H1 (cell line): ENCODE measurements at regions not wholly inside any gene's neighbourhood (a gene's known extent, or its start where the extent isn't known, plus 50 kb on each side); places are given as distances from the start of the nearest gene placed in this dataset.

Experiments
- CTCF ChIA-PET: fragments of 300-600 bp; sonication (Branson Sonifier 250); formaldehyde crosslinking; loops from one replicate; lab custom pipeline; 2021; ENCODE audit not compliant: partially characterized antibody; lab: Charles Lee
- POLR2A ChIA-PET: fragments of 300-600 bp; sonication (Branson Sonifier 250); formaldehyde crosslinking; loops from one replicate; lab custom pipeline; 2021; ENCODE audit warnings: inconsistent platforms; ENCODE audit not compliant: partially characterized antibody; lab: Charles Lee
- DNase-seq, 2 experiments: peaks; one replicate each; pipeline versions ENCODE4 v3.0.0 to v3.0.0-alpha.2; 2010 to 2022; ENCODE audit warnings: low spot score in 2 of 2, low read depth in 1 of 2, mixed read lengths in 1 of 2
- FAIRE-seq: peaks from 2 replicates; lab custom pipeline; 2011; peaks lifted over from hg19 to GRCh38; lab: Jason Lieb, UNC
- H2AFZ ChIP-seq: 2 replicates; pipeline ENCODE4 v1.8.1; 2012; ENCODE audit warnings: low read length, inconsistent platforms
- H2AK5ac ChIP-seq: 2 replicates; pipeline ENCODE4 v1.6.1; 2013; ENCODE audit warnings: low read depth, low read length
- H2BK120ac ChIP-seq: replicated peaks from 2 replicates; pipeline ENCODE3; 2013; ENCODE audit warnings: low read depth, low read length, inconsistent platforms
- H2BK12ac ChIP-seq: 2 replicates; pipeline ENCODE4 v1.6.1; 2013; ENCODE audit warnings: low read depth, low read length
- H2BK15ac ChIP-seq: 2 replicates; pipeline ENCODE4 v1.6.1; 2013; ENCODE audit warnings: low read length
- H2BK20ac ChIP-seq: 2 replicates; pipeline ENCODE4 v1.6.1; 2013; ENCODE audit warnings: low read length
- H2BK5ac ChIP-seq: 2 replicates; pipeline ENCODE4 v1.6.1; 2013; ENCODE audit warnings: low read depth, low read length
- H3K14ac ChIP-seq: 2 replicates; pipeline ENCODE4 v1.6.1; 2013; ENCODE audit warnings: inconsistent platforms; ENCODE audit not compliant: insufficient read length
- H3K18ac ChIP-seq: 2 replicates; pipeline ENCODE4 v1.6.1; 2013; ENCODE audit warnings: low read length; ENCODE audit errors: extremely low read depth
- H3K23ac ChIP-seq: 2 replicates; pipeline ENCODE4 v1.6.1; 2013; ENCODE audit warnings: inconsistent platforms; ENCODE audit not compliant: insufficient read length
- H3K23me2 ChIP-seq: 2 replicates; pipeline ENCODE4 v1.6.1; 2013; ENCODE audit warnings: low read depth, low read length
- H3K27ac ChIP-seq: 2 replicates; pipeline ENCODE4 v1.6.1; 2011; ENCODE audit warnings: low read depth, low read length, inconsistent platforms
- H3K27me3 ChIP-seq, 4 experiments: replicated peaks in 1 of 4; 1 replicate in 1 of 4; 2 replicates in 3 of 4; pipeline versions ENCODE4 v1.6.1 to v1.8.1; 2011 to 2013; ENCODE audit warnings: low read length in 3 of 4, mild to moderate bottlenecking in 3 of 4, inconsistent platforms in 2 of 4, mixed read lengths in 2 of 4, moderate library complexity in 1 of 4; ENCODE audit not compliant: control insufficient read depth in 3 of 4, insufficient read depth in 3 of 4; ENCODE audit errors: extremely low read depth in 1 of 4
- H3K36me3 ChIP-seq, 4 experiments: 2 replicates each; pipeline versions ENCODE4 v1.6.1 to v1.8.1; 2011 to 2013; ENCODE audit warnings: mild to moderate bottlenecking in 4 of 4, low read length in 3 of 4, moderate library complexity in 2 of 4, control low read depth in 1 of 4, inconsistent platforms in 1 of 4; ENCODE audit not compliant: insufficient read depth in 4 of 4, control insufficient read depth in 2 of 4
- H3K4ac ChIP-seq: replicated peaks from 2 replicates; pipeline ENCODE3; 2013; ENCODE audit warnings: low read length, low read depth, mixed read lengths, inconsistent platforms; ENCODE audit not compliant: insufficient read length
- H3K4me1 ChIP-seq, 4 experiments: replicated peaks in 1 of 4; 1 replicate in 1 of 4; 2 replicates in 3 of 4; pipeline versions ENCODE4 v1.6.1 to v1.8.1; 2011 to 2013; ENCODE audit warnings: low read length in 3 of 4, inconsistent platforms in 2 of 4, mixed read lengths in 1 of 4; ENCODE audit not compliant: insufficient read depth in 4 of 4, control insufficient read depth in 3 of 4
- H3K4me2 ChIP-seq, 2 experiments: 2 replicates each; pipeline versions ENCODE4 v1.6.1 to v1.8.1; 2011 to 2013; ENCODE audit warnings: low read depth in 2 of 2, low read length in 2 of 2, control low read depth in 1 of 2, inconsistent platforms in 1 of 2, mild to moderate bottlenecking in 1 of 2; ENCODE audit not compliant: insufficient read depth in 1 of 2
- H3K4me3 ChIP-seq, 4 experiments: fragments of 200-600, 300-600 bp in 1 of 4; sonication (generic), shearing (Covaris generic), sonication (Bioruptor Twin) in 1 of 4; 2 replicates each; pipeline versions ENCODE4 v1.5.1 to v1.8.1; 2011 to 2016; ENCODE audit warnings: low read length in 4 of 4, low read depth in 3 of 4, control low read depth in 2 of 4, inconsistent platforms in 2 of 4, mild to moderate bottlenecking in 2 of 4, mixed read lengths in 1 of 4, moderate library complexity in 1 of 4; ENCODE audit not compliant: insufficient read depth in 2 of 4; ENCODE audit errors: extremely low read depth in 1 of 4
- H3K56ac ChIP-seq: replicated peaks from 2 replicates; pipeline ENCODE3; 2013; ENCODE audit warnings: low read depth, mild to moderate bottlenecking, mixed read lengths, low read length, inconsistent platforms; ENCODE audit not compliant: insufficient read length
- H3K79me1 ChIP-seq: 2 replicates; pipeline ENCODE4 v1.6.1; 2013; ENCODE audit warnings: low read depth, low read length, control low read depth
- H3K79me2 ChIP-seq, 2 experiments: 2 replicates each; pipeline versions ENCODE4 v1.6.1 to v1.8.1; 2012 to 2013; ENCODE audit warnings: low read length in 2 of 2, mild to moderate bottlenecking in 2 of 2, inconsistent platforms in 1 of 2; ENCODE audit not compliant: insufficient read depth in 2 of 2, control insufficient read depth in 1 of 2
- H3K9ac ChIP-seq, 4 experiments: replicated peaks in 1 of 4; 1 replicate in 1 of 4; 2 replicates in 3 of 4; pipeline versions ENCODE4 v1.6.1 to v1.8.1; 2011 to 2013; ENCODE audit warnings: low read depth in 3 of 4, low read length in 3 of 4, control low read depth in 2 of 4, mild to moderate bottlenecking in 2 of 4, moderate library complexity in 2 of 4, inconsistent platforms in 1 of 4; ENCODE audit errors: extremely low read depth in 1 of 4
- H3K9me3 ChIP-seq, 2 experiments: 2 replicates each; pipeline versions ENCODE4 v1.6.1 to v1.8.1; 2012 to 2013; ENCODE audit warnings: mild to moderate bottlenecking in 2 of 2, moderate library complexity in 2 of 2, control low read depth in 1 of 2, inconsistent platforms in 1 of 2, low read depth in 1 of 2, low read length in 1 of 2, mixed read lengths in 1 of 2; ENCODE audit not compliant: insufficient read depth in 2 of 2
- H4K20me1 ChIP-seq, 2 experiments: replicated peaks in 1 of 2; 2 replicates each; pipeline versions ENCODE3 to v1.8.1; 2011 to 2013; ENCODE audit warnings: inconsistent platforms in 2 of 2, low read length in 2 of 2, mild to moderate bottlenecking in 1 of 2; ENCODE audit not compliant: insufficient read depth in 2 of 2, control insufficient read depth in 1 of 2
- H4K5ac ChIP-seq: 2 replicates; pipeline ENCODE4 v1.6.1; 2013; ENCODE audit warnings: low read length, low read depth, mixed read lengths, inconsistent platforms; ENCODE audit not compliant: insufficient read length
- H4K8ac ChIP-seq: 2 replicates; pipeline ENCODE4 v1.8.0; 2013; ENCODE audit warnings: mild to moderate bottlenecking, moderate library complexity, low read length, inconsistent platforms; ENCODE audit not compliant: insufficient read depth; ENCODE audit errors: extremely low read depth
- H4K91ac ChIP-seq: replicated peaks from 2 replicates; pipeline ENCODE3; 2013; ENCODE audit warnings: low read length, mixed read lengths, inconsistent platforms; ENCODE audit not compliant: insufficient read length
- ATF3 ChIP-seq: IDR thresholded peaks from 2 replicates; pipeline ENCODE4 v1.6.1; 2011; ENCODE audit warnings: low read depth, mild to moderate bottlenecking, low read length; ENCODE audit not compliant: insufficient read depth
- FOSL1 ChIP-seq: IDR thresholded peaks from 2 replicates; pipeline ENCODE4 v1.6.1; 2011; ENCODE audit warnings: mild to moderate bottlenecking, low read depth, low read length, moderate library complexity; ENCODE audit not compliant: insufficient read depth
- POLR2AphosphoS5 ChIP-seq: IDR thresholded peaks from 2 replicates; pipeline ENCODE4 v1.6.1; 2011; ENCODE audit warnings: low read depth, low read length
- SP1 ChIP-seq: IDR thresholded peaks from 2 replicates; pipeline ENCODE4 v1.6.1; 2011; ENCODE audit warnings: low read depth, low read length

- Histone ChIP-seq H2BK5ac (no peak overlapping the region), H2AFZ (no peak overlapping the region), H4K5ac (no peak overlapping the region), H3K4me1 (peaks cover 0 to 2% (median 0%) of the 10 kb centered on the region in 4 experiments; a peak in 1 of 7 replicates), H2BK20ac (no peak overlapping the region), H3K4me2 (no peak overlapping the region), H3K27ac (no peak overlapping the region), H3K36me3 (no peaks in the 10 kb centered on the region), H3K14ac (no peak overlapping the region), H2BK15ac (no peak overlapping the region), H3K23me2 (no peaks in the 10 kb centered on the region), H3K9me3 (no peaks in the 10 kb centered on the region), H3K27me3 (no peaks in the 10 kb centered on the region), H2BK12ac (no peak overlapping the region), H3K4ac (no peak overlapping the region), H3K4me3 (no peak overlapping the region), H3K79me1 (no peaks in the 10 kb centered on the region), H2BK120ac (no peak overlapping the region), H2AK5ac (no peak overlapping the region), H3K23ac (no peak overlapping the region), H3K79me2 (no peaks in the 10 kb centered on the region), H3K18ac (no peak overlapping the region), H4K8ac (no peak overlapping the region), H3K56ac (no peak overlapping the region), H3K9ac (no peak overlapping the region), H4K91ac (no peak overlapping the region), H4K20me1 (no peaks in the 10 kb centered on the region)
- no peak for FAIRE-seq
- CTCF ChIA-PET = interaction anchor here (0.8 to 1.3 kb wide), 4 partner anchors 10 to 385 kb away, joined by 3 to 4 read pairs (median 4); no protein-coding TSS in a partner anchor
- POLR2A ChIA-PET = interaction anchor here (0.8 to 1.7 kb wide), 2 partner anchors 11 to 12 kb away, joined by 3 to 4 read pairs; no protein-coding TSS in a partner anchor
- no peak for TF ChIP-seq FOSL1
- TF ChIP-seq POLR2AphosphoS5 = no peak
- no peak for TF ChIP-seq ATF3
- no peak for TF ChIP-seq SP1
- DNase-seq = no peak
Measured at GRCh38 chr12:24446287-24446686, 496.8 kb upstream of the SOX5 start.
